Thyroid gland (tissue), 4 donors: ENCODE measurements at regions not wholly inside any gene's neighbourhood (a gene's known extent, or its start where the extent isn't known, plus 50 kb on each side); places are given as distances from the start of the nearest gene placed in this dataset.
A peak's percentile ranks its signal among the peaks of the same experiment; 100 is the strongest.

Experiments used
- DNase-seq, 2 donors: peaks; one replicate each; pipeline ENCODE4 v3.0.0-alpha.2; 2019
- H3K27ac ChIP-seq, 3 donors: fragments of 200-600 bp; sonication (generic); 1 replicate in 2 of 3; 2 replicates in 1 of 3; pipeline ENCODE4 v1.5.1; 2016 to 2019; ENCODE audit warnings: mild to moderate bottlenecking in 1 of 3, moderate library complexity in 1 of 3
- H3K27me3 ChIP-seq: fragments of 200-600 bp; sonication (generic); one replicate; pipeline ENCODE4 v1.5.1; 2019
- H3K36me3 ChIP-seq, 2 donors: fragments of 200-600 bp; sonication (generic); one replicate each; pipeline ENCODE4 v1.5.1; 2016 to 2019
- H3K4me1 ChIP-seq, 2 donors: fragments of 200-600 bp; sonication (generic); one replicate each; pipeline ENCODE4 v1.5.1; 2017 to 2019
- H3K4me3 ChIP-seq, 3 donors: fragments of 200-600 bp; sonication (generic); replicated peaks in 1 of 3; 1 replicate in 2 of 3; 2 replicates in 1 of 3; pipeline ENCODE4 v1.5.1; 2016; ENCODE audit warnings: mild to moderate bottlenecking in 1 of 3
- H3K9me3 ChIP-seq: fragments of 200-600 bp; sonication (generic); one replicate; pipeline ENCODE4 v1.5.1; 2017
- POLR2A ChIP-seq, 2 donors: fragments of 450-650 bp; IDR thresholded peaks; one replicate each; pipeline ENCODE4 v1.6.1; 2017; ENCODE audit warnings: antibody characterized with exemption in 2 of 2, mild to moderate bottlenecking in 2 of 2, moderate library complexity in 1 of 2
- WGBS, 2 donors: methylation state at CpG; one replicate each; pipeline ENCODE4 v1.1.5; 2017; 5-methylcytosine and 5-hydroxymethylcytosine counted together
- intact Hi-C: fragments of 100-400 bp; cut with DNase I; formaldehyde crosslinking; loops from one replicate; pipeline ENCODE4 v1.15.1; 2023
- TF ChIP-seq, protein P1 (sequence below), 6 experiments: fragments of 200-600 bp in 3 of 6; fragments of 450-650 bp in 3 of 6; sonication (generic) in 3 of 6; IDR thresholded peaks; one replicate each; pipeline ENCODE4 v1.5.1; 2016 to 2019; ENCODE audit warnings: antibody characterized with exemption in 6 of 6, mild to moderate bottlenecking in 2 of 6, inconsistent platforms in 1 of 6, moderate library complexity in 1 of 6

DNA sequence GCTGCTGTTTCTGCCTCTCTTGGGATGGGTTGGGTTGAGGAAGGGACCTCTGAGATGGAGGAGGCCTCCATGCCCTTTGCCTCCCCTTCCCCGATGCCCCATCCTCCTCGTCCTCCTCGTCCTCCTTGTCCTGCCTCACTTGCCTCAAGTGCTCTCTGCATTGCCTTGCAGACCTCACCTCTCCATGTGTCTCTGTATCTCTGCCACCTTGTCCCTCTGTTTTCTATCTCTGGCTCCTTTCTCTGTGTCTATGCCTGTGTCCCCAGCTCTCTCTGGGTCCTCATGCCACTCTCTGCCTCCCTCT is 87.5 kb downstream of the MCFD2 start:
- no peak for DNase-seq
- intact Hi-C loops, result no loop called here
- Histone ChIP-seq H3K9me3 (no peaks in the 10 kb centered on the region), H3K36me3 (no peaks in the 10 kb centered on the region), H3K27ac (no peak overlapping the region), H3K27me3 (no peaks in the 10 kb centered on the region), H3K4me1 (no peaks in the 10 kb centered on the region), H3K4me3 (no peak overlapping the region)
- 94 to 98% methylated on average over 3 of the region's 3 CpGs for WGBS, 2 donors
- TF ChIP-seq, protein P1, sequence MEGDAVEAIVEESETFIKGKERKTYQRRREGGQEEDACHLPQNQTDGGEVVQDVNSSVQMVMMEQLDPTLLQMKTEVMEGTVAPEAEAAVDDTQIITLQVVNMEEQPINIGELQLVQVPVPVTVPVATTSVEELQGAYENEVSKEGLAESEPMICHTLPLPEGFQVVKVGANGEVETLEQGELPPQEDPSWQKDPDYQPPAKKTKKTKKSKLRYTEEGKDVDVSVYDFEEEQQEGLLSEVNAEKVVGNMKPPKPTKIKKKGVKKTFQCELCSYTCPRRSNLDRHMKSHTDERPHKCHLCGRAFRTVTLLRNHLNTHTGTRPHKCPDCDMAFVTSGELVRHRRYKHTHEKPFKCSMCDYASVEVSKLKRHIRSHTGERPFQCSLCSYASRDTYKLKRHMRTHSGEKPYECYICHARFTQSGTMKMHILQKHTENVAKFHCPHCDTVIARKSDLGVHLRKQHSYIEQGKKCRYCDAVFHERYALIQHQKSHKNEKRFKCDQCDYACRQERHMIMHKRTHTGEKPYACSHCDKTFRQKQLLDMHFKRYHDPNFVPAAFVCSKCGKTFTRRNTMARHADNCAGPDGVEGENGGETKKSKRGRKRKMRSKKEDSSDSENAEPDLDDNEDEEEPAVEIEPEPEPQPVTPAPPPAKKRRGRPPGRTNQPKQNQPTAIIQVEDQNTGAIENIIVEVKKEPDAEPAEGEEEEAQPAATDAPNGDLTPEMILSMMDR (IDR thresholded peaks at IDR 0.05), result no peak
- TF ChIP-seq POLR2A (IDR thresholded peaks at IDR 0.05), result no peak

DNA sequence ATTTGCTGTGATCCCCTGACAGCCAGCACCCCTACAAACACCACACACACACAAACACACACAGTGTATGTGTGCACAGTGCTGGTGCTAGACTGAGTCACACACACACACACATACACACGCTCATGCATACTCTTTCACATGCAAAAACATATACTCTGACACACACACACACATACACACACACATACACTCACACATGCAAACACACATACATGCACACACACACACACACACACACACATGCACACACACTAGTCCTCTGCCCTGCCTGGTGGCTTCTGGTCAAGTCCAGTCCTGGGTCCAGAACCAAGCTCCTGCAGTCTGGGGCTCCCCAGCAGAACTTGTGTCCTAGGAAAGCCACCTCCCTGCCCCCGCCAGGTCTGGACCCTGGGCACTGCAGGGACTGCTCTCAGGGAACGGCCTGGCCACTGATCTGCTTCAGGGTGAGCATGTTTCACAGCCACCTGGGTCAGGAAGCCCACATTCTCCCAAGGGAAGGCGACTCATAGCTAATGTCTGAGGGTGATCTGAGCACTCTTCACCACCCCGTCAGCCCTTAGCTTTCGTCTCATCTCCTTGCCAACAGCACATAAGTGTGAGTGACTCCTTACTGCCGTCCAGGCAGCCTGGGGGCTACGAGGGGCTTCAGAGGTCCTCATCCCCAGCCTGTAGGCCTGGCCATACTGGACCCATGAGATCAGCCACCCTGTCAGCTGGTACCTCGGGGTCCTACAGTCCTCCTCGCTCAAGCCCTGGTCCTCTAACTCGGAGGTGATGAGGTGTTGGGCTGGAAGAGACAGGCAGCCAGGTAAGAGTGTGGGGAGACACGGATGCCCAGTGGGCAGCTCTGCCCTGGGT is 88.1 kb downstream of the MCFD2 start:
- H3K4me1 ChIP-seq, result no peaks in the 10 kb centered on the region
- H3K36me3 ChIP-seq, result no peaks in the 10 kb centered on the region
- H3K9me3 ChIP-seq, result no peaks in the 10 kb centered on the region
- no peak overlapping the region for H3K4me3 ChIP-seq
- no peak for DNase-seq
- H3K27ac ChIP-seq, result no peak overlapping the region
- no peak for TF ChIP-seq POLR2A (IDR thresholded peaks at IDR 0.05)
- TF ChIP-seq, protein P1 (IDR thresholded peaks at IDR 0.05), result no peak
- H3K27me3 ChIP-seq, result no peaks in the 10 kb centered on the region
- 80 to 94% methylated on average over 11 to 12 of the region's 12 CpGs for WGBS, 2 donors
- intact Hi-C loops, result no loop called here

GRCh38 chr2:46826569-46827245 is 88.9 kb downstream of the MCFD2 start:
- 76 to 87% methylated on average over 7 to 13 of the region's 15 CpGs for WGBS, 2 donors
- Histone ChIP-seq H3K27me3 (no peaks in the 10 kb centered on the region), H3K4me3 (no peak overlapping the region), H3K4me1 (no peaks in the 10 kb centered on the region), H3K27ac (no peak overlapping the region), H3K36me3 (no peaks in the 10 kb centered on the region), H3K9me3 (no peaks in the 10 kb centered on the region)
- TF ChIP-seq, protein P1 (IDR thresholded peaks at IDR 0.05), result no peak
- TF ChIP-seq POLR2A (IDR thresholded peaks at IDR 0.05), result no peak
- peak in 1 of 2 donors; percentile 49 for DNase-seq
- intact Hi-C loops, result no loop called here

DNA sequence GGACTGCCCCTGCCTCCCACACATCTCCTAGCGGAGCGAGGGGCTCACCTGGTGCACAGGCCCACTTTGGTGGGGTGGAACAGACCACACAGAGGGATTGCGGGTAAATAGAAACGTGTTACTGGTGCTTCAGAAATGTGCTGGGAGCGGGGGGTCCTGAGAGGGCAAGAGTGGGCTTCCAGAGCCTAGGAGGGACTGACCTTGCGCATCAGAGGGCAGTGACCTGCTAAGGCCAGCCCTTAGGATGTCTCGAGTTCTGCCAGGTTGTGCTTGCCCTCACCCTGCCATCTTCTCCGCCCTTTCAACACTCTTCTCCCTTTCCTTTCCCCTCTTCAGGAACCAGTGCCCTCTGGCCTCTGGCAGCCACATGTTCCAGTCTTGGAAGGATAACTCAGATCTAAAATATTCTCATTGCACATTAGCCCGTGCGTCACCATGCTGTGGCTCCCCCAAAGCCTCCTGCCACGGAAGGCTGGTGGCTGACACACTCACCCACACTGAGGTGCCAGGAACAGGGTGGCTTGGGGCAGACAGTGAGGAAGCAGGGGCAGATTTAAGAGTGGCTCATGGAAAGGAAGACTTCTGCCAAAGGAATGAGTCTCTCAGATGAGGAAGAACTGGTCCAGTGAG is 89.6 kb downstream of the MCFD2 start:
- no peaks in the 10 kb centered on the region for H3K36me3 ChIP-seq
- WGBS, 2 donors, result 91 to 96% methylated on average over 11 of the region's 11 CpGs
- intact Hi-C loops, result no loop called here
- no peak overlapping the region for H3K27ac ChIP-seq
- DNase-seq, result no peak
- no peak overlapping the region for H3K4me3 ChIP-seq
- H3K4me1 ChIP-seq, result no peaks in the 10 kb centered on the region
- no peak for TF ChIP-seq POLR2A (IDR thresholded peaks at IDR 0.05)
- TF ChIP-seq, protein P1 (IDR thresholded peaks at IDR 0.05), result no peak
- no peaks in the 10 kb centered on the region for H3K27me3 ChIP-seq
- no peaks in the 10 kb centered on the region for H3K9me3 ChIP-seq
